ENCODE measurements at regions not wholly inside any gene's neighbourhood (a gene's known extent, or its start where the extent isn't known, plus 50 kb on each side); places are given as distances from the start of the nearest gene placed in this dataset.

GRCh38 chr7:67616517-67616916 lies 619.9 kb downstream of the TYW1 start:
- H3K79me2 ChIP-seq (ENCODE audit: control insufficient read depth, insufficient read depth, low read length) = no peaks in the 10 kb centered on the region
- H3K27ac ChIP-seq (ENCODE audit: insufficient read depth, low read length) = no peak overlapping the region
- H3K36me3 ChIP-seq (ENCODE audit: control insufficient read depth, insufficient read depth, low read length) = no peaks in the 10 kb centered on the region
- no peaks in the 10 kb centered on the region for H4K20me1 ChIP-seq (ENCODE audit: control insufficient read depth, extremely low read depth, insufficient read depth, low read length)
- H3K9ac ChIP-seq (ENCODE audit: insufficient read depth, low read length) = no peak overlapping the region
- no peak overlapping the region for H2AFZ ChIP-seq (ENCODE audit: low read length)
- DNase-seq (ENCODE audit: low read depth in 2 of 2) = no peak
- H3K4me1 ChIP-seq (ENCODE audit: control insufficient read depth, extremely low read depth, insufficient read depth, low read length) = no peaks in the 10 kb centered on the region
- H3K4me2 ChIP-seq (ENCODE audit: extremely low read depth, insufficient read depth, low read length) = no peak overlapping the region
- TF ChIP-seq EZH2 (IDR thresholded peaks at IDR 0.05; ENCODE audit: low read length, missing control alignments) (no peak), CTCF (conservative IDR thresholded peaks at IDR 0.05 in 1 of 2, IDR thresholded peaks at IDR 0.05 in 1 of 2; ENCODE audit: low read depth in 1 of 2, low read length in 2 of 2) (no peak)
- H3K27me3 ChIP-seq (ENCODE audit: control insufficient read depth, insufficient read depth, low read length) = no peaks in the 10 kb centered on the region
- no peak overlapping the region for H3K4me3 ChIP-seq (replicated peaks in 1 of 4; ENCODE audit: control extremely low read depth in 1 of 4, insufficient read depth in 1 of 4, low read depth in 3 of 4, low read length in 4 of 4)
- no peaks in the 10 kb centered on the region for H3K9me3 ChIP-seq (ENCODE audit: control insufficient read depth, insufficient read depth, low read depth, low read length)

- Histone ChIP-seq H3K4me3 (replicated peaks in 1 of 4; ENCODE audit: control extremely low read depth in 1 of 4, insufficient read depth in 1 of 4, low read depth in 3 of 4, low read length in 4 of 4) (no peak overlapping the region), H3K4me2 (ENCODE audit: extremely low read depth, insufficient read depth, low read length) (no peak overlapping the region), H3K4me1 (ENCODE audit: control insufficient read depth, extremely low read depth, insufficient read depth, low read length) (no peaks in the 10 kb centered on the region), H3K27ac (ENCODE audit: insufficient read depth, low read length) (no peak overlapping the region), H2AFZ (ENCODE audit: low read length) (no peak overlapping the region), H3K36me3 (ENCODE audit: control insufficient read depth, insufficient read depth, low read length) (no peaks in the 10 kb centered on the region), H3K79me2 (ENCODE audit: control insufficient read depth, insufficient read depth, low read length) (no peaks in the 10 kb centered on the region), H3K27me3 (ENCODE audit: control insufficient read depth, insufficient read depth, low read length) (no peaks in the 10 kb centered on the region), H3K9ac (ENCODE audit: insufficient read depth, low read length) (no peak overlapping the region), H4K20me1 (ENCODE audit: control insufficient read depth, extremely low read depth, insufficient read depth, low read length) (no peaks in the 10 kb centered on the region), H3K9me3 (ENCODE audit: control insufficient read depth, insufficient read depth, low read depth, low read length) (no peaks in the 10 kb centered on the region)
- no peak for DNase-seq (ENCODE audit: low read depth in 2 of 2)
- TF ChIP-seq CTCF (conservative IDR thresholded peaks at IDR 0.05 in 1 of 2, IDR thresholded peaks at IDR 0.05 in 1 of 2; ENCODE audit: low read depth in 1 of 2, low read length in 2 of 2) (no peak), EZH2 (IDR thresholded peaks at IDR 0.05; ENCODE audit: low read length, missing control alignments) (no peak)
These were observed 622.0 kb downstream of the TYW1 start for GRCh38 chr7:67618556-67619162.

GRCh38 chr7:67619175-67619574 lies 622.5 kb downstream of the TYW1 start:
- H3K9me3 ChIP-seq (ENCODE audit: control insufficient read depth, insufficient read depth, low read depth, low read length) = no peaks in the 10 kb centered on the region
- no peak overlapping the region for H3K4me2 ChIP-seq (ENCODE audit: extremely low read depth, insufficient read depth, low read length)
- H3K79me2 ChIP-seq (ENCODE audit: control insufficient read depth, insufficient read depth, low read length) = no peaks in the 10 kb centered on the region
- no peak overlapping the region for H3K27ac ChIP-seq (ENCODE audit: insufficient read depth, low read length)
- no peak for TF ChIP-seq CTCF (conservative IDR thresholded peaks at IDR 0.05 in 1 of 2, IDR thresholded peaks at IDR 0.05 in 1 of 2; ENCODE audit: low read depth in 1 of 2, low read length in 2 of 2)
- no peak for TF ChIP-seq EZH2 (IDR thresholded peaks at IDR 0.05; ENCODE audit: low read length, missing control alignments)
- H3K4me1 ChIP-seq (ENCODE audit: control insufficient read depth, extremely low read depth, insufficient read depth, low read length) = no peaks in the 10 kb centered on the region
- DNase-seq (ENCODE audit: low read depth in 2 of 2) = peak in 1 of 2 donors; percentile 3
- no peaks in the 10 kb centered on the region for H3K36me3 ChIP-seq (ENCODE audit: control insufficient read depth, insufficient read depth, low read length)
- no peak overlapping the region for H2AFZ ChIP-seq (ENCODE audit: low read length)
- H4K20me1 ChIP-seq (ENCODE audit: control insufficient read depth, extremely low read depth, insufficient read depth, low read length) = no peaks in the 10 kb centered on the region
- no peaks in the 10 kb centered on the region for H3K27me3 ChIP-seq (ENCODE audit: control insufficient read depth, insufficient read depth, low read length)
- H3K4me3 ChIP-seq (replicated peaks in 1 of 4; ENCODE audit: control extremely low read depth in 1 of 4, insufficient read depth in 1 of 4, low read depth in 3 of 4, low read length in 4 of 4) = no peak overlapping the region
- no peak overlapping the region for H3K9ac ChIP-seq (ENCODE audit: insufficient read depth, low read length)

All from fibroblast of lung (primary cell).